ENCODE measurements at regions not wholly inside any gene's neighbourhood (a gene's known extent, or its start where the extent isn't known, plus 50 kb on each side); places are given as distances from the start of the nearest gene placed in this dataset.

- Histone ChIP-seq H3K36me3 (ENCODE audit: control insufficient read depth, insufficient read depth, low read length) (no peaks in the 10 kb centered on the region), H4K20me1 (replicated peaks; ENCODE audit: control insufficient read depth, insufficient read depth, low read length) (no peaks in the 10 kb centered on the region), H3K27ac (ENCODE audit: extremely low read depth, low read depth, low read length) (no peak overlapping the region), H3K27me3 (ENCODE audit: control insufficient read depth in 2 of 2, insufficient read depth in 2 of 2, low read length in 2 of 2) (no peaks in the 10 kb centered on the region), H2AFZ (ENCODE audit: low read depth, low read length) (no peak overlapping the region), H3K4me2 (ENCODE audit: insufficient read depth, low read length) (no peak overlapping the region), H3K9me3 (replicated peaks; ENCODE audit: control insufficient read depth, insufficient read depth, low read depth, low read length) (peaks cover 2% of the 10 kb centered on the region; the same call in 1 of the 2 replicates), H3K4me3 (no peak overlapping the region), H3K9ac (ENCODE audit: insufficient read depth in 1 of 2, low read depth in 2 of 2, low read length in 2 of 2) (no peak overlapping the region), H3K4me1 (replicated peaks in 1 of 2; ENCODE audit: control insufficient read depth in 2 of 2, insufficient read depth in 2 of 2, low read length in 2 of 2) (no peaks in the 10 kb centered on the region), H3K9me1 (ENCODE audit: control insufficient read depth, insufficient read depth, low read length) (no peaks in the 10 kb centered on the region), H3K79me2 (ENCODE audit: control insufficient read depth, insufficient read depth, low read length) (no peaks in the 10 kb centered on the region)
- TF ChIP-seq, protein P1, sequence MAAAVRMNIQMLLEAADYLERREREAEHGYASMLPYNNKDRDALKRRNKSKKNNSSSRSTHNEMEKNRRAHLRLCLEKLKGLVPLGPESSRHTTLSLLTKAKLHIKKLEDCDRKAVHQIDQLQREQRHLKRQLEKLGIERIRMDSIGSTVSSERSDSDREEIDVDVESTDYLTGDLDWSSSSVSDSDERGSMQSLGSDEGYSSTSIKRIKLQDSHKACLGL (CRISPR knock-in tag; IDR thresholded peaks at IDR 0.05; ENCODE audit: borderline replicate concordance, poor library complexity, severe bottlenecking) = no peak
- intact Hi-C loops (cut with micrococcal nuclease) (loop anchor here (5.0 to 10.0 kb wide), 2 partner anchors 1337 to 1560 kb away; no protein-coding TSS in a partner anchor), in situ Hi-C loops (cut with MboI) (no loop called here)
- no TSS peak for BruUV-seq (replicated peaks)
- ChIA-PET CTCF (ENCODE audit: low intra/inter-chr PET ratio) (no interaction called here), POLR2A (no interaction called here)
- DNase-seq (ENCODE audit: extremely low read depth in 1 of 4, low spot score in 3 of 4) (no peak), ATAC-seq (no peak), FAIRE-seq (no peak)
- 0% methylated on average over 2 of the region's 2 CpGs for WGBS (ENCODE audit: insufficient coverage, low coverage, missing lambda C conversion rate)
Measured at GRCh38 chr2:163157411-163157810, 318.8 kb upstream of the KCNH7 start.

- TF ChIP-seq ZNF41 (CRISPR knock-in tag; conservative IDR thresholded peaks at IDR 0.05) (no peak), CEBPG (CRISPR knock-in tag; IDR thresholded peaks at IDR 0.05) (no peak), CEBPG (tag; conservative IDR thresholded peaks at IDR 0.05 in 1 of 2, IDR thresholded peaks at IDR 0.05 in 1 of 2) (peak in 1 of 2 experiments; percentile 33; a peak in 1 of 4 replicates), MXI1 (IDR thresholded peaks at IDR 0.05; ENCODE audit: low read depth, low read length) (no peak), BRF2 (IDR thresholded peaks at IDR 0.05; ENCODE audit: borderline replicate concordance, insufficient read depth, insufficient read length) (no peak), ZNF699 (CRISPR knock-in tag; IDR thresholded peaks at IDR 0.05; ENCODE audit: insufficient replicate concordance) (no peak), TRIM28 (IDR thresholded peaks at IDR 0.05) (no peak)
- TF ChIP-seq, protein P2, sequence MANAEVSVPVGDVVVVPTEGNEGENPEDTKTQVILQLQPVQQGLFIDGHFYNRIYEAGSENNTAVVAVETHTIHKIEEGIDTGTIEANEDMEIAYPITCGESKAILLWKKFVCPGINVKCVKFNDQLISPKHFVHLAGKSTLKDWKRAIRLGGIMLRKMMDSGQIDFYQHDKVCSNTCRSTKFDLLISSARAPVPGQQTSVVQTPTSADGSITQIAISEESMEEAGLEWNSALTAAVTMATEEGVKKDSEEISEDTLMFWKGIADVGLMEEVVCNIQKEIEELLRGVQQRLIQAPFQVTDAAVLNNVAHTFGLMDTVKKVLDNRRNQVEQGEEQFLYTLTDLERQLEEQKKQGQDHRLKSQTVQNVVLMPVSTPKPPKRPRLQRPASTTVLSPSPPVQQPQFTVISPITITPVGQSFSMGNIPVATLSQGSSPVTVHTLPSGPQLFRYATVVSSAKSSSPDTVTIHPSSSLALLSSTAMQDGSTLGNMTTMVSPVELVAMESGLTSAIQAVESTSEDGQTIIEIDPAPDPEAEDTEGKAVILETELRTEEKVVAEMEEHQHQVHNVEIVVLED (CRISPR knock-in tag; IDR thresholded peaks at IDR 0.05) = no peak
- TF ChIP-seq, protein P3, sequence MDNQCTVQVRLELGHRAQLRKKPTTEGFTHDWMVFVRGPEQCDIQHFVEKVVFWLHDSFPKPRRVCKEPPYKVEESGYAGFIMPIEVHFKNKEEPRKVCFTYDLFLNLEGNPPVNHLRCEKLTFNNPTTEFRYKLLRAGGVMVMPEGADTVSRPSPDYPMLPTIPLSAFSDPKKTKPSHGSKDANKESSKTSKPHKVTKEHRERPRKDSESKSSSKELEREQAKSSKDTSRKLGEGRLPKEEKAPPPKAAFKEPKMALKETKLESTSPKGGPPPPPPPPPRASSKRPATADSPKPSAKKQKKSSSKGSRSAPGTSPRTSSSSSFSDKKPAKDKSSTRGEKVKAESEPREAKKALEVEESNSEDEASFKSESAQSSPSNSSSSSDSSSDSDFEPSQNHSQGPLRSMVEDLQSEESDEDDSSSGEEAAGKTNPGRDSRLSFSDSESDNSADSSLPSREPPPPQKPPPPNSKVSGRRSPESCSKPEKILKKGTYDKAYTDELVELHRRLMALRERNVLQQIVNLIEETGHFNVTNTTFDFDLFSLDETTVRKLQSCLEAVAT (IDR thresholded peaks at IDR 0.05) = no peak
- H2AFZ ChIP-seq (ENCODE audit: low read depth, low read length) = no peak overlapping the region
- DNase-seq (ENCODE audit: extremely low read depth in 1 of 4, low spot score in 3 of 4) = no peak
- no peaks in the 10 kb centered on the region for H3K27me3 ChIP-seq (ENCODE audit: control insufficient read depth in 2 of 2, insufficient read depth in 2 of 2, low read length in 2 of 2)
- H3K4me2 ChIP-seq (ENCODE audit: insufficient read depth, low read length) = no peak overlapping the region
- ATAC-seq = no peak
- CTCF ChIA-PET (ENCODE audit: low intra/inter-chr PET ratio) = no interaction called here
- H3K36me3 ChIP-seq (ENCODE audit: control insufficient read depth, insufficient read depth, low read length) = no peaks in the 10 kb centered on the region
- in situ Hi-C loops (cut with MboI) = no loop called here
- no peaks in the 10 kb centered on the region for H3K4me1 ChIP-seq (replicated peaks in 1 of 2; ENCODE audit: control insufficient read depth in 2 of 2, insufficient read depth in 2 of 2, low read length in 2 of 2)
- intact Hi-C loops (cut with micrococcal nuclease) = loop anchor here (5.0 to 10.0 kb wide), 2 partner anchors 1339 to 1561 kb away; no protein-coding TSS in a partner anchor
- H3K9ac ChIP-seq (ENCODE audit: insufficient read depth in 1 of 2, low read depth in 2 of 2, low read length in 2 of 2) = no peak overlapping the region
- H3K9me1 ChIP-seq (ENCODE audit: control insufficient read depth, insufficient read depth, low read length) = no peaks in the 10 kb centered on the region
- WGBS (ENCODE audit: insufficient coverage, low coverage, missing lambda C conversion rate) = 3% methylated on average over 2 of the region's 2 CpGs
- H3K9me3 ChIP-seq (replicated peaks; ENCODE audit: control insufficient read depth, insufficient read depth, low read depth, low read length) = peaks cover 2% of the 10 kb centered on the region; the same call in 1 of the 2 replicates
- no peak overlapping the region for H3K4me3 ChIP-seq
- POLR2A ChIA-PET = no interaction called here
- no peaks in the 10 kb centered on the region for H4K20me1 ChIP-seq (replicated peaks; ENCODE audit: control insufficient read depth, insufficient read depth, low read length)
- H3K79me2 ChIP-seq (ENCODE audit: control insufficient read depth, insufficient read depth, low read length) = no peaks in the 10 kb centered on the region
- FAIRE-seq = no peak
- no peak overlapping the region for H3K27ac ChIP-seq (ENCODE audit: extremely low read depth, low read depth, low read length)
- no TSS peak for BruUV-seq (replicated peaks)
Measured at GRCh38 chr2:163155925-163156324, 317.4 kb upstream of the KCNH7 start.
